ENCODE measurements at regions not wholly inside any gene's neighbourhood (a gene's known extent, or its start where the extent isn't known, plus 50 kb on each side); places are given as distances from the start of the nearest gene placed in this dataset.

GRCh38 chr4:35105486-35105885, 1138.8 kb downstream of the ARAP2 start:
- Mint-ChIP-seq H3K36me3 (ENCODE audit: low read depth) (no peaks in the 10 kb centered on the region), H3K4me3 (no peak overlapping the region), H3K27me3 (ENCODE audit: low read depth) (no peaks in the 10 kb centered on the region)

GRCh38 chr4:35106091-35106734, 1138.1 kb downstream of the ARAP2 start:
- Mint-ChIP-seq H3K27me3 (ENCODE audit: low read depth) (no peaks in the 10 kb centered on the region), H3K9me3 (no peaks in the 10 kb centered on the region), H3K36me3 (ENCODE audit: low read depth) (no peaks in the 10 kb centered on the region), H3K4me3 (no peak overlapping the region), H3K27ac (no peak overlapping the region), H3K4me1 (ENCODE audit: low read depth) (no peaks in the 10 kb centered on the region)
- CTCF ChIA-PET: no interaction called here
- DNase-seq: no peak
- intact Hi-C loops (cut with micrococcal nuclease): no loop called here

More at GRCh38 chr4:35105486-35105885, 1138.8 kb downstream of the ARAP2 start:
- Mint-ChIP-seq H3K4me1 (ENCODE audit: low read depth) (no peaks in the 10 kb centered on the region), H3K27ac (no peak overlapping the region), H3K9me3 (no peaks in the 10 kb centered on the region)
- CTCF ChIA-PET: no interaction called here
- intact Hi-C loops (cut with micrococcal nuclease): no loop called here
- DNase-seq: no peak

- Mint-ChIP-seq H3K36me3 (ENCODE audit: low read depth) (no peaks in the 10 kb centered on the region), H3K4me1 (ENCODE audit: low read depth) (no peaks in the 10 kb centered on the region), H3K9me3 (peaks cover 4% of the 10 kb centered on the region)
Measured at GRCh38 chr4:35124106-35124505, 1120.2 kb downstream of the ARAP2 start.

GRCh38 chr4:35125995-35126712, 1118.2 kb downstream of the ARAP2 start:
- H3K36me3 Mint-ChIP-seq (ENCODE audit: low read depth): no peaks in the 10 kb centered on the region
- DNase-seq: no peak
- no peak overlapping the region for H3K4me3 Mint-ChIP-seq
- no peaks in the 10 kb centered on the region for H3K4me1 Mint-ChIP-seq (ENCODE audit: low read depth)
- peaks cover 4% of the 10 kb centered on the region for H3K9me3 Mint-ChIP-seq
- no peak overlapping the region for H3K27ac Mint-ChIP-seq
- CTCF ChIA-PET: no interaction called here
- H3K27me3 Mint-ChIP-seq (ENCODE audit: low read depth): no peaks in the 10 kb centered on the region
- intact Hi-C loops (cut with micrococcal nuclease): no loop called here

More at GRCh38 chr4:35124106-35124505, 1120.2 kb downstream of the ARAP2 start:
- H3K27ac Mint-ChIP-seq: no peak overlapping the region
- intact Hi-C loops (cut with micrococcal nuclease): no loop called here
- H3K4me3 Mint-ChIP-seq: no peak overlapping the region
- H3K27me3 Mint-ChIP-seq (ENCODE audit: low read depth): no peaks in the 10 kb centered on the region
- CTCF ChIA-PET: no interaction called here
- no peak for DNase-seq

GRCh38 chr4:35138449-35138848, 1105.9 kb downstream of the ARAP2 start:
- Mint-ChIP-seq H3K36me3 (ENCODE audit: low read depth) (no peaks in the 10 kb centered on the region), H3K9me3 (peaks cover 3% of the 10 kb centered on the region), H3K27me3 (ENCODE audit: low read depth) (no peaks in the 10 kb centered on the region), H3K27ac (no peak overlapping the region), H3K4me1 (ENCODE audit: low read depth) (no peaks in the 10 kb centered on the region), H3K4me3 (no peak overlapping the region)
- DNase-seq: no peak
- CTCF ChIA-PET: no interaction called here
- intact Hi-C loops (cut with micrococcal nuclease): no loop called here

GRCh38 chr4:35147761-35148160, 1096.6 kb downstream of the ARAP2 start:
- H3K4me1 Mint-ChIP-seq (ENCODE audit: low read depth): no peaks in the 10 kb centered on the region
- H3K4me3 Mint-ChIP-seq: no peak overlapping the region
- no peak overlapping the region for H3K27ac Mint-ChIP-seq
- no peak for DNase-seq
- H3K9me3 Mint-ChIP-seq: peaks cover 1% of the 10 kb centered on the region
- no peaks in the 10 kb centered on the region for H3K36me3 Mint-ChIP-seq (ENCODE audit: low read depth)
- CTCF ChIA-PET: no interaction called here
- no peaks in the 10 kb centered on the region for H3K27me3 Mint-ChIP-seq (ENCODE audit: low read depth)
- intact Hi-C loops (cut with micrococcal nuclease): no loop called here

GRCh38 chr4:35151816-35152572, 1092.3 kb downstream of the ARAP2 start:
- no peaks in the 10 kb centered on the region for H3K4me1 Mint-ChIP-seq (ENCODE audit: low read depth)
- no peak overlapping the region for H3K4me3 Mint-ChIP-seq
- no peaks in the 10 kb centered on the region for H3K27me3 Mint-ChIP-seq (ENCODE audit: low read depth)
- peak; percentile 4 for DNase-seq
- H3K9me3 Mint-ChIP-seq: peaks cover 2% of the 10 kb centered on the region
- CTCF ChIA-PET: no interaction called here
- intact Hi-C loops (cut with micrococcal nuclease): no loop called here
- no peak overlapping the region for H3K27ac Mint-ChIP-seq
- H3K36me3 Mint-ChIP-seq (ENCODE audit: low read depth): no peaks in the 10 kb centered on the region

GRCh38 chr4:35163168-35163567, 1081.1 kb downstream of the ARAP2 start:
- CTCF ChIA-PET: no interaction called here
- Mint-ChIP-seq H3K27me3 (ENCODE audit: low read depth) (no peaks in the 10 kb centered on the region), H3K27ac (no peak overlapping the region), H3K9me3 (no peaks in the 10 kb centered on the region), H3K4me3 (no peak overlapping the region), H3K36me3 (ENCODE audit: low read depth) (no peaks in the 10 kb centered on the region), H3K4me1 (ENCODE audit: low read depth) (no peaks in the 10 kb centered on the region)
- no peak for DNase-seq
- intact Hi-C loops (cut with micrococcal nuclease): no loop called here

GRCh38 chr4:35164063-35164462, 1080.3 kb downstream of the ARAP2 start:
- CTCF ChIA-PET: no interaction called here
- intact Hi-C loops (cut with micrococcal nuclease): no loop called here

GRCh38 chr4:35166466-35166865, 1077.8 kb downstream of the ARAP2 start:
- CTCF ChIA-PET: no interaction called here
- Mint-ChIP-seq H3K27me3 (ENCODE audit: low read depth) (no peaks in the 10 kb centered on the region), H3K4me3 (no peak overlapping the region), H3K36me3 (ENCODE audit: low read depth) (no peaks in the 10 kb centered on the region), H3K9me3 (no peaks in the 10 kb centered on the region), H3K4me1 (ENCODE audit: low read depth) (no peaks in the 10 kb centered on the region), H3K27ac (no peak overlapping the region)
- no peak for DNase-seq
- intact Hi-C loops (cut with micrococcal nuclease): no loop called here

More at GRCh38 chr4:35164063-35164462, 1080.3 kb downstream of the ARAP2 start:
- no peak overlapping the region for H3K4me3 Mint-ChIP-seq
- DNase-seq: no peak
- H3K27ac Mint-ChIP-seq: no peak overlapping the region
- no peaks in the 10 kb centered on the region for H3K27me3 Mint-ChIP-seq (ENCODE audit: low read depth)
- no peaks in the 10 kb centered on the region for H3K9me3 Mint-ChIP-seq
- H3K36me3 Mint-ChIP-seq (ENCODE audit: low read depth): no peaks in the 10 kb centered on the region
- H3K4me1 Mint-ChIP-seq (ENCODE audit: low read depth): no peaks in the 10 kb centered on the region

GRCh38 chr4:35167385-35167784, 1076.9 kb downstream of the ARAP2 start:
- Mint-ChIP-seq H3K4me3 (no peak overlapping the region), H3K9me3 (no peaks in the 10 kb centered on the region), H3K27me3 (ENCODE audit: low read depth) (no peaks in the 10 kb centered on the region), H3K36me3 (ENCODE audit: low read depth) (no peaks in the 10 kb centered on the region), H3K4me1 (ENCODE audit: low read depth) (no peaks in the 10 kb centered on the region), H3K27ac (no peak overlapping the region)
- DNase-seq: no peak
- CTCF ChIA-PET: no interaction called here
- intact Hi-C loops (cut with micrococcal nuclease): no loop called here

- Mint-ChIP-seq H3K36me3 (ENCODE audit: low read depth) (no peaks in the 10 kb centered on the region), H3K27ac (no peak overlapping the region), H3K4me1 (ENCODE audit: low read depth) (no peaks in the 10 kb centered on the region), H3K9me3 (peaks cover 2% of the 10 kb centered on the region), H3K4me3 (no peak overlapping the region), H3K27me3 (ENCODE audit: low read depth) (no peaks in the 10 kb centered on the region)
- CTCF ChIA-PET: no interaction called here
- DNase-seq: no peak
- intact Hi-C loops (cut with micrococcal nuclease): no loop called here
Measured at GRCh38 chr4:35175487-35175886, 1068.8 kb downstream of the ARAP2 start.

- CTCF ChIA-PET: no interaction called here
- intact Hi-C loops (cut with micrococcal nuclease): no loop called here
- Mint-ChIP-seq H3K9me3 (peaks cover 2% of the 10 kb centered on the region), H3K27me3 (ENCODE audit: low read depth) (no peaks in the 10 kb centered on the region), H3K27ac (no peak overlapping the region), H3K4me1 (ENCODE audit: low read depth) (no peaks in the 10 kb centered on the region), H3K36me3 (ENCODE audit: low read depth) (no peaks in the 10 kb centered on the region), H3K4me3 (no peak overlapping the region)
- DNase-seq: no peak
Measured at GRCh38 chr4:35175894-35176293, 1068.4 kb downstream of the ARAP2 start.
